ENCODE measurements at regions not wholly inside any gene's neighbourhood (a gene's known extent, or its start where the extent isn't known, plus 50 kb on each side); places are given as distances from the start of the nearest gene placed in this dataset.

DNA sequence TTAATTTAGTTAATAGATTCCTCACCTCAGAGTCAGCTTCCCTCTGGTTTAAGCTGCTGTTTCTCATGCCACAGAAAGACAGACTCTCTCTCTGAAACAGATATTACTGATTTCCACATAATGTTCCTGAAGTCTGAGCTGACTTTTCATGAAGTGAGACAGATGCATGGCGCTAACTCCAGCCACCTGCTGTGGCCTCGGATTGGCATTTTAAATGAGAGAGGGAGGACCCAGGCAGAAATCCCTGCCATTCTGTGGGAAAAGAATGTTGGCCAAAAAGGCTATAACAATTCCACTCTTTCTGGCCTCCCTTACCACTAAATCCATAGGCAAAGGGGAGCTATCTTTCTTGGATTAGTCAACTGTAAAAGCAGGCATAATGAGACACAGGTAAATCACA lies 354.1 kb upstream of the CDH4 start:
- no peak for TF ChIP-seq NFIC (IDR thresholded peaks at IDR 0.05; ENCODE audit: borderline replicate concordance)
- TF ChIP-seq FOXM1 (IDR thresholded peaks at IDR 0.05; ENCODE audit: low read depth) = no peak
- no peak for TF ChIP-seq ELF1 (IDR thresholded peaks at IDR 0.05)
- no peak for TF ChIP-seq EP300 (IDR thresholded peaks at IDR 0.05; ENCODE audit: borderline replicate concordance in 1 of 2, low read depth in 1 of 2, low read length in 1 of 2)
- TF ChIP-seq POLR2AphosphoS5 (IDR thresholded peaks at IDR 0.05; ENCODE audit: low read depth, low read length) = no peak
- no peaks in the 10 kb centered on the region for H4K20me1 ChIP-seq (ENCODE audit: insufficient read depth)
- no peaks in the 10 kb centered on the region for H3K27me3 ChIP-seq (ENCODE audit: insufficient read depth)
- no peak overlapping the region for H3K4me2 ChIP-seq
- no peak overlapping the region for H2AFZ ChIP-seq (ENCODE audit: low read depth)
- no peaks in the 10 kb centered on the region for H3K36me3 ChIP-seq (replicated peaks in 1 of 2; ENCODE audit: control insufficient read depth in 1 of 2, insufficient read depth in 2 of 2, low read length in 1 of 2)
- H3K9me2 ChIP-seq = no peaks in the 10 kb centered on the region
- no peaks in the 10 kb centered on the region for H3K4me1 ChIP-seq (ENCODE audit: control insufficient read depth in 1 of 2, insufficient read depth in 2 of 2, low read depth in 1 of 2, low read length in 1 of 2)
- POLR2A ChIA-PET = no interaction called here
- no peak overlapping the region for H3K4me3 ChIP-seq (ENCODE audit: low read depth in 2 of 2, low read length in 1 of 2)
- no peak overlapping the region for H3K27ac ChIP-seq (ENCODE audit: low read depth in 2 of 2, low read length in 1 of 2)
- WGBS (ENCODE audit: low lambda C conversion rate) = 14% methylated on average over 2 of the region's 2 CpGs
- no peaks in the 10 kb centered on the region for H3K9me3 ChIP-seq
- CTCF ChIA-PET = interaction anchor here (0.6 to 1.5 kb wide), 2 partner anchors 11 to 18 kb away, joined by 3 read pairs; no protein-coding TSS in a partner anchor
- H3K79me2 ChIP-seq (ENCODE audit: insufficient read depth) = no peaks in the 10 kb centered on the region
- no peaks in the 10 kb centered on the region for H3F3A ChIP-seq (replicated peaks; ENCODE audit: insufficient read depth)
- DNase-seq = no peak
- no peak overlapping the region for H3K9ac ChIP-seq

- ChIA-PET CTCF (no interaction called here), POLR2A (no interaction called here)
- Histone ChIP-seq H3K4me3 (ENCODE audit: low read depth in 2 of 2, low read length in 1 of 2) (no peak overlapping the region), H2AFZ (ENCODE audit: low read depth) (no peak overlapping the region), H3K4me2 (no peak overlapping the region), H3K9ac (no peak overlapping the region), H3K79me2 (ENCODE audit: insufficient read depth) (no peaks in the 10 kb centered on the region), H3K9me2 (no peaks in the 10 kb centered on the region), H3F3A (replicated peaks; ENCODE audit: insufficient read depth) (no peaks in the 10 kb centered on the region), H3K4me1 (ENCODE audit: control insufficient read depth in 1 of 2, insufficient read depth in 2 of 2, low read depth in 1 of 2, low read length in 1 of 2) (no peaks in the 10 kb centered on the region), H3K27ac (ENCODE audit: low read depth in 2 of 2, low read length in 1 of 2) (no peak overlapping the region), H3K9me3 (no peaks in the 10 kb centered on the region), H4K20me1 (ENCODE audit: insufficient read depth) (no peaks in the 10 kb centered on the region), H3K36me3 (replicated peaks in 1 of 2; ENCODE audit: control insufficient read depth in 1 of 2, insufficient read depth in 2 of 2, low read length in 1 of 2) (no peaks in the 10 kb centered on the region), H3K27me3 (ENCODE audit: insufficient read depth) (no peaks in the 10 kb centered on the region)
- 19% methylated on average over 2 of the region's 2 CpGs for WGBS (ENCODE audit: low lambda C conversion rate)
- TF ChIP-seq, protein P1, sequence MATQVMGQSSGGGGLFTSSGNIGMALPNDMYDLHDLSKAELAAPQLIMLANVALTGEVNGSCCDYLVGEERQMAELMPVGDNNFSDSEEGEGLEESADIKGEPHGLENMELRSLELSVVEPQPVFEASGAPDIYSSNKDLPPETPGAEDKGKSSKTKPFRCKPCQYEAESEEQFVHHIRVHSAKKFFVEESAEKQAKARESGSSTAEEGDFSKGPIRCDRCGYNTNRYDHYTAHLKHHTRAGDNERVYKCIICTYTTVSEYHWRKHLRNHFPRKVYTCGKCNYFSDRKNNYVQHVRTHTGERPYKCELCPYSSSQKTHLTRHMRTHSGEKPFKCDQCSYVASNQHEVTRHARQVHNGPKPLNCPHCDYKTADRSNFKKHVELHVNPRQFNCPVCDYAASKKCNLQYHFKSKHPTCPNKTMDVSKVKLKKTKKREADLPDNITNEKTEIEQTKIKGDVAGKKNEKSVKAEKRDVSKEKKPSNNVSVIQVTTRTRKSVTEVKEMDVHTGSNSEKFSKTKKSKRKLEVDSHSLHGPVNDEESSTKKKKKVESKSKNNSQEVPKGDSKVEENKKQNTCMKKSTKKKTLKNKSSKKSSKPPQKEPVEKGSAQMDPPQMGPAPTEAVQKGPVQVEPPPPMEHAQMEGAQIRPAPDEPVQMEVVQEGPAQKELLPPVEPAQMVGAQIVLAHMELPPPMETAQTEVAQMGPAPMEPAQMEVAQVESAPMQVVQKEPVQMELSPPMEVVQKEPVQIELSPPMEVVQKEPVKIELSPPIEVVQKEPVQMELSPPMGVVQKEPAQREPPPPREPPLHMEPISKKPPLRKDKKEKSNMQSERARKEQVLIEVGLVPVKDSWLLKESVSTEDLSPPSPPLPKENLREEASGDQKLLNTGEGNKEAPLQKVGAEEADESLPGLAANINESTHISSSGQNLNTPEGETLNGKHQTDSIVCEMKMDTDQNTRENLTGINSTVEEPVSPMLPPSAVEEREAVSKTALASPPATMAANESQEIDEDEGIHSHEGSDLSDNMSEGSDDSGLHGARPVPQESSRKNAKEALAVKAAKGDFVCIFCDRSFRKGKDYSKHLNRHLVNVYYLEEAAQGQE (IDR thresholded peaks at IDR 0.05; ENCODE audit: low read depth, low read length) = no peak
- TF ChIP-seq, protein P2, sequence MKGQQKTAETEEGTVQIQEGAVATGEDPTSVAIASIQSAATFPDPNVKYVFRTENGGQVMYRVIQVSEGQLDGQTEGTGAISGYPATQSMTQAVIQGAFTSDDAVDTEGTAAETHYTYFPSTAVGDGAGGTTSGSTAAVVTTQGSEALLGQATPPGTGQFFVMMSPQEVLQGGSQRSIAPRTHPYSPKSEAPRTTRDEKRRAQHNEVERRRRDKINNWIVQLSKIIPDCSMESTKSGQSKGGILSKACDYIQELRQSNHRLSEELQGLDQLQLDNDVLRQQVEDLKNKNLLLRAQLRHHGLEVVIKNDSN (IDR thresholded peaks at IDR 0.05; ENCODE audit: borderline replicate concordance, low read depth) = no peak
- no peak for DNase-seq
These were observed 352.7 kb upstream of the CDH4 start for GRCh38 chr20:60899320-60899719.

DNA sequence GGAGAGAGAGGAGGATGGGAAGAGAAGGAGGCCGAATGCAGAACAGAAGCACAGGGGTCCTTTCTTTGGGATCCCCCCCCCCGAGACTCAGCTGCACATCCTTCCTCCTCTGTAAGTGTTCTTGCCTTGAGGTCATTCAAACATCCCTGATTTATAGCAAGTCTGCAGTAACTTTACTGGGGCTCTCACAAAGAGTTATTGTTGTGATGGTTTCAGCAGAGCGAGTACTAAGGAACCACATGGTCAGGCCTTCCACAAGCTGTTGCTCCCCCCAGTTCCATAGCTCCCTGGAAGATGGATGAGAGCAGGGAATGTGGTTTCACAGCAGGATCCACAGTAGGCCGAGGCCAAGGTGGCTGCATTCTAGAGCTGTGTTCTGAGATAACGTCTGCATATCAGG lies 351.4 kb upstream of the CDH4 start:
- no peaks in the 10 kb centered on the region for H3K9me3 ChIP-seq
- ChIA-PET POLR2A (no interaction called here), CTCF (interaction anchor here (1.6 kb wide), 1 partner anchor 690 kb away, joined by 3 read pairs; no protein-coding TSS in a partner anchor)
- H2AFZ ChIP-seq (ENCODE audit: low read depth) = no peak overlapping the region
- no peak overlapping the region for H3K4me2 ChIP-seq
- WGBS (ENCODE audit: low lambda C conversion rate) = 0% methylated on average over 5 of the region's 5 CpGs
- no peak for DNase-seq
- H3K36me3 ChIP-seq (replicated peaks in 1 of 2; ENCODE audit: control insufficient read depth in 1 of 2, insufficient read depth in 2 of 2, low read length in 1 of 2) = no peaks in the 10 kb centered on the region
- no peaks in the 10 kb centered on the region for H3K9me2 ChIP-seq
- H3K27me3 ChIP-seq (ENCODE audit: insufficient read depth) = no peaks in the 10 kb centered on the region
- H4K20me1 ChIP-seq (ENCODE audit: insufficient read depth) = no peaks in the 10 kb centered on the region
- H3K79me2 ChIP-seq (ENCODE audit: insufficient read depth) = no peaks in the 10 kb centered on the region
- H3F3A ChIP-seq (replicated peaks; ENCODE audit: insufficient read depth) = no peaks in the 10 kb centered on the region
- H3K9ac ChIP-seq = no peak overlapping the region
- no peaks in the 10 kb centered on the region for H3K4me1 ChIP-seq (ENCODE audit: control insufficient read depth in 1 of 2, insufficient read depth in 2 of 2, low read depth in 1 of 2, low read length in 1 of 2)
- H3K4me3 ChIP-seq (ENCODE audit: low read depth in 2 of 2, low read length in 1 of 2) = no peak overlapping the region
- no peak overlapping the region for H3K27ac ChIP-seq (ENCODE audit: low read depth in 2 of 2, low read length in 1 of 2)
- no peak for TF ChIP-seq RFX5 (IDR thresholded peaks at IDR 0.05; ENCODE audit: low read length)
- TF ChIP-seq POLR2AphosphoS5 (IDR thresholded peaks at IDR 0.05; ENCODE audit: low read depth, low read length) = no peak
- TF ChIP-seq, protein P2 (IDR thresholded peaks at IDR 0.05; ENCODE audit: borderline replicate concordance, low read depth) = no peak
- TF ChIP-seq SIN3A (IDR thresholded peaks at IDR 0.05; ENCODE audit: borderline replicate concordance, low read depth, low read length) = no peak
- TF ChIP-seq, protein P3, sequence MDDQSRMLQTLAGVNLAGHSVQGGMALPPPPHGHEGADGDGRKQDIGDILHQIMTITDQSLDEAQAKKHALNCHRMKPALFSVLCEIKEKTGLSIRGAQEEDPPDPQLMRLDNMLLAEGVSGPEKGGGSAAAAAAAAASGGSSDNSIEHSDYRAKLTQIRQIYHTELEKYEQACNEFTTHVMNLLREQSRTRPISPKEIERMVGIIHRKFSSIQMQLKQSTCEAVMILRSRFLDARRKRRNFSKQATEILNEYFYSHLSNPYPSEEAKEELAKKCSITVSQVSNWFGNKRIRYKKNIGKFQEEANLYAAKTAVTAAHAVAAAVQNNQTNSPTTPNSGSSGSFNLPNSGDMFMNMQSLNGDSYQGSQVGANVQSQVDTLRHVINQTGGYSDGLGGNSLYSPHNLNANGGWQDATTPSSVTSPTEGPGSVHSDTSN (IDR thresholded peaks at IDR 0.05) = no peak
- no peak for TF ChIP-seq JUND (IDR thresholded peaks at IDR 0.05)
- no peak for TF ChIP-seq EZH2phosphoT487 (IDR thresholded peaks at IDR 0.05; ENCODE audit: borderline replicate concordance, low read depth)
- no peak for TF ChIP-seq MEF2A (IDR thresholded peaks at IDR 0.05; ENCODE audit: borderline replicate concordance, low read depth)
- no peak for TF ChIP-seq TEAD4 (IDR thresholded peaks at IDR 0.05; ENCODE audit: borderline replicate concordance, insufficient read depth)

All from SK-N-SH (cell line).